HG03139 (cell line): ENCODE measurements at regions not wholly inside any gene's neighbourhood (a gene's known extent, or its start where the extent isn't known, plus 50 kb on each side); places are given as distances from the start of the nearest gene placed in this dataset.

ENCODE experiments used
- ATAC-seq: cut with Tn5 transposase; IDR thresholded peaks from one replicate; pipeline ENCODE4 v1.9.1; 2021; ENCODE audit not compliant: unreplicated experiment

GRCh38 chr10:61356354-61356753 lies 96.8 kb downstream of the TMEM26 start:
- ATAC-seq: no peak

- no peak for ATAC-seq
Measured at GRCh38 chr10:61355211-61355610, 98.0 kb downstream of the TMEM26 start.

- no peak for ATAC-seq
Measured at GRCh38 chr10:61354401-61354975, 98.7 kb downstream of the TMEM26 start.

- no peak for ATAC-seq
Measured at GRCh38 chr10:61350794-61351193, 102.4 kb downstream of the TMEM26 start.

- ATAC-seq: no peak
Measured at GRCh38 chr10:61350068-61350467, 103.1 kb downstream of the TMEM26 start.

- ATAC-seq: no peak
Measured at GRCh38 chr10:61346796-61347413, 106.3 kb downstream of the TMEM26 start.

GRCh38 chr10:61343796-61344195 lies 109.4 kb downstream of the TMEM26 start:
- ATAC-seq: no peak

- ATAC-seq: no peak
Measured at GRCh38 chr10:61342858-61343572, 110.2 kb downstream of the TMEM26 start.

- ATAC-seq: no peak
Measured at GRCh38 chr10:61341008-61341407, 112.2 kb downstream of the TMEM26 start.

- no peak for ATAC-seq
Measured at GRCh38 chr10:61338146-61338545, 115.0 kb downstream of the TMEM26 start.

- no peak for ATAC-seq
Measured at GRCh38 chr10:61337741-61338140, 115.4 kb downstream of the TMEM26 start.

- ATAC-seq: no peak
Measured at GRCh38 chr10:61336831-61337230, 116.3 kb downstream of the TMEM26 start.

GRCh38 chr10:61335359-61335758 lies 117.8 kb downstream of the TMEM26 start:
- no peak for ATAC-seq

GRCh38 chr10:61332581-61332980 lies 120.6 kb downstream of the TMEM26 start:
- no peak for ATAC-seq

GRCh38 chr10:61330669-61331068 lies 122.5 kb downstream of the TMEM26 start:
- ATAC-seq: no peak

GRCh38 chr10:61329854-61330253 lies 123.3 kb downstream of the TMEM26 start:
- ATAC-seq: no peak

GRCh38 chr10:61325223-61325960 lies 127.8 kb downstream of the TMEM26 start:
- no peak for ATAC-seq

- ATAC-seq: no peak
Measured at GRCh38 chr10:61323726-61324125, 129.5 kb downstream of the TMEM26 start.

- no peak for ATAC-seq
Measured at GRCh38 chr10:61321041-61321857, 131.9 kb downstream of the TMEM26 start.

GRCh38 chr10:61320257-61320587 lies 133.0 kb downstream of the TMEM26 start:
- ATAC-seq: no peak
